SIG-M5 treated with dmso at 0.1 percent for 504 hours (cell line): ENCODE measurements at regions not wholly inside any gene's neighbourhood (a gene's known extent, or its start where the extent isn't known, plus 50 kb on each side); places are given as distances from the start of the nearest gene placed in this dataset.

Source experiments
- DNase-seq: peaks from one replicate; lab custom pipeline; 2025; ENCODE audit not compliant: unreplicated experiment; lab: John Stamatoyannopoulos, UW

DNA sequence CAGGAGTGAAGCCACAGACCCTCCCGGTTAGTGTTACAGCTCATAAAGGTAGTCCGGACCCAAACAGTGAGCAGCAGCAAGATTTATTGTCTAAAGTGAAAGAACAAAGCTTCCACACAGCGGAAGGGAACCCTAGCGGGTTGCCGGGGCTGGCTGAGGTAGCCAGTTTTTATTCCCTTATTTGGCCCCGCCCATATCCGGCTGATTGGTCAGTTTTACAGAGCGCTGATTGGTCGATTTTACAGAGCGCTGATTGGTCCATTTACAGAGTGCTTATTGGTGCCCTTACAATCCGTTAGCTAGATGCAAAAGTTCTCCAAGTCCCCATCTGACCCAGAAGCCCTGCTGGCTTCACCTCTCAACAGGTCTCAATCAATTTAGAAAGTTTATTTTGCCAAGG, 126.0 kb upstream of the RFC3 start:
- DNase-seq: no peak

DNA sequence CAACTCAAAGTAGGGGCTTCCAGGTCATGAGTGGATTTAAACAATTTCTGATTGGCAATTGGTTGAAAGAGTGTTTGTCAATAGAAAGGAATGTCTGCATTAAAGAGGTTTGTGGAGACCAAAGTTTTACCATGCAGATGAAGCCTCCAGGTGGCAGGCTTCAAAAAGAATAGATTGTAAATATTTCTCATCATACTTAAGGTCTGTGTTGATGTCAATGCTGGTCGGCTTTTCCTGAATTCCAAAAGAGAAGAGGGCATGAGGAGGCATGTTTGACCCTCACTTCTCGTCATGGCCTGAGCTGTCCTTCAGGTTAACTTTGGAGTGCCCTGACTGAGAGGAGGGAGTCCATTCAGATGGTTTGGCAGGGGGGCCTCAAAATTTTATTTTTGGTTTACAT, 125.4 kb upstream of the RFC3 start:
- no peak for DNase-seq

GRCh38 chr13:33694546-33694945, 123.4 kb upstream of the RFC3 start:
- no peak for DNase-seq

GRCh38 chr13:33696530-33696929, 121.4 kb upstream of the RFC3 start:
- DNase-seq: no peak

GRCh38 chr13:33697926-33698325, 120.0 kb upstream of the RFC3 start:
- DNase-seq: no peak

DNA sequence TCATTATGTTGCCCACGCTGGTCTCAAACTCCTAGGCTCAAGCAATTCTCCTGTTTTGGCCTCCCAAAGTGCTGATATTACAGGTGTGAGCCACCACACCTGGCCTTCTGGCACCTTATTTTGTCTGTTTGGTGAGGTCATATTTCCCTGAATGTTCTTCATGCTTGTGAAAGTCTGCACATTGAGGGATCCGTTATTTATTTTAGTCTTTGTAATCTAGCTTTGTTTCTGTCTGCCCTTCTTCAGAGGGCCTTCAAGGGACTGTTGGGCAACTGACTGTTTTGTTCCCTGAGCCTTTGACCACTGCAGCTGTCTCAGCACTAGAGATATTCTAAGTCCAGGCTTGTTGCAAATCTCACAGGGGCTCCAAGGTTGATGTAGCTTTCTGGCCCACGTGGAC, 110.5 kb upstream of the RFC3 start:
- no peak for DNase-seq

GRCh38 chr13:33710924-33711323, 107.0 kb upstream of the RFC3 start:
- no peak for DNase-seq

- no peak for DNase-seq
Measured at GRCh38 chr13:33711436-33711835, 106.5 kb upstream of the RFC3 start.

- DNase-seq: no peak
Measured at GRCh38 chr13:33717775-33718174, 100.2 kb upstream of the RFC3 start.

DNA sequence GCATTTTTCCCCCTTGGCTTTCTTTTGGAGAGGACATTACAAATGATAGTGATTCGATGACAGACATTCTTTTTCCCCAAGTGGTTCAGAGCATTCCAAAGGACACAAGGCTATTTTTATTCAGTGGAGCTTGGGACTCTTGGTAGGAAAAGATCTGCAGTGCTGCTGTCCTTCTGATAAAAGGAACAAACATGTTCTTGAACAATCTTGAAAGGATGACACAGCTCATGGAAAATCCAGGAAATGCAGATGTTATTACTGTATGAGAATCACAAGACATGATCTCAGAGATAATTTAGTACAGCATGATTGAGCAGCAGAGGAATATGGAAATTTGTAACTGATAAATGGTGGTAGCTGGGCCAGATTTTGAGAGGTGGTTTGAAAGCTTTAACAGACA, 96.2 kb upstream of the RFC3 start:
- no peak for DNase-seq

DNA sequence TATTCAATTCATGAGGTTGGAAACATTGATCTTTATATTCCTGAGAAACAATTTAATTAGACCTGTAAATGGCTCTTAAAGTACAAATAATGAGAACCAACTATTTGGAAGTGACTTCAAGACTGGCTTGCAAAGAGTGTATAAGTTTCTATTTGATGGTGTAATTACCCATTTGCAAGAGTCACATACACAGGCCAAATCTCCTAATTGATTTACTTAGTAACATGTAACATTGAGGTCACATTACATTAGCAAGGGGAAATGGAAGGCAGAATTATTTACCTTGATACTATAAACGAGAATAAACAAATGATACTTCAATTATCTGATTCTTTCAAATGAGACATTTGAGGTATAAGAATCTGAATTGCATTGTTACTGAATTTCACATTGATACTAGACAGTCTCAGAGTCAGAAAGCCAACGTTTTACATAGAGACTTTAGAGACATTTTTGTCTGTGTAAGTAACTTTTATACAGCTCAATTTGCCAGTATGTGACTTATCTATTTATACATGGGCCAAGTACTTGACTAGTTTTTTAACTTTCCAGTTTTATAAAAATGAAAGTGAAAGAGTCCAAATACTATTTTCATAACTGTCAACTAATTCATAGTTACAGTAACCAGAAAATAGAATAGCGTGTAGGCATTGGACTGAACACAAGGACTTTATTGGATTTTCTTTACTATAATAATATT, 95.6 kb upstream of the RFC3 start:
- no peak for DNase-seq

DNA sequence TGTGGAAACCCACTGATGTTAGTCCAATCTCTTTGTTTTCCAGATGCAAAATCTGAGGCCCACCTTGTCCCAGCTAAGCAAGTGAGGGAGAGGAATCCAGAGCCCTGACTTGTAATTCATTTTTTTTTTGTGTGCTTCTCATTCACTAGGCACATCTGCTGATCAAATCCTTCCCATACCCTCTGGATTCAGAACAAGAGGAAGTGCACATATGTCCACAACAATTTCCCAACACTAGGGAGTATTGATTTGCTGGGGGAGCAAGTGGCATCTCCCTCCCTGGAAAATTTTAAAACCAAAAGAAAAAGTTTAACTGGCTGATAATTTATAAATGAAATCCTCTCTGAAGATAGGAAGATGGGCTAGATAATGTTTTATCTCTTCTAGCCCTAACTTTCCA, 94.6 kb upstream of the RFC3 start:
- DNase-seq: no peak

- peak; percentile 77 for DNase-seq
Measured at GRCh38 chr13:33723772-33724435, 94.0 kb upstream of the RFC3 start.

DNA sequence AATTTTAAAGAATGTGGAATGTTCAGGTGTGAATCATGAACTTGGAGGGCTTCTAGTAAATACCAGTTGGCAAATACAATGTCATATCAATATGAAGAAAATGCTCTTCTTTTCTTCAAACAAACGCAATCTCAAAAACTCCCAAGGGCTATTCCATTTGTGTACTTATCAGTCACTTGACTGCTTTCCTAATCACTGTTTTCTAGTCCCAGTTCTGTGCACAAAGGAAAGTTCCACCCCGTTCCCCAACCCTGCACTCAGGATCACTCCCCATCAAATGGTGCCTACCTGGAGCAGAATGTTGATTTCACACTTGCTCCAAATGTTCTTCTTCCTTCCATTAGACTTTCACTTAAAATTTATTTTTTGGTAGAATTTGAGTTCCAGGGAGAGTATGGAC, 92.6 kb upstream of the RFC3 start:
- no peak for DNase-seq

DNA sequence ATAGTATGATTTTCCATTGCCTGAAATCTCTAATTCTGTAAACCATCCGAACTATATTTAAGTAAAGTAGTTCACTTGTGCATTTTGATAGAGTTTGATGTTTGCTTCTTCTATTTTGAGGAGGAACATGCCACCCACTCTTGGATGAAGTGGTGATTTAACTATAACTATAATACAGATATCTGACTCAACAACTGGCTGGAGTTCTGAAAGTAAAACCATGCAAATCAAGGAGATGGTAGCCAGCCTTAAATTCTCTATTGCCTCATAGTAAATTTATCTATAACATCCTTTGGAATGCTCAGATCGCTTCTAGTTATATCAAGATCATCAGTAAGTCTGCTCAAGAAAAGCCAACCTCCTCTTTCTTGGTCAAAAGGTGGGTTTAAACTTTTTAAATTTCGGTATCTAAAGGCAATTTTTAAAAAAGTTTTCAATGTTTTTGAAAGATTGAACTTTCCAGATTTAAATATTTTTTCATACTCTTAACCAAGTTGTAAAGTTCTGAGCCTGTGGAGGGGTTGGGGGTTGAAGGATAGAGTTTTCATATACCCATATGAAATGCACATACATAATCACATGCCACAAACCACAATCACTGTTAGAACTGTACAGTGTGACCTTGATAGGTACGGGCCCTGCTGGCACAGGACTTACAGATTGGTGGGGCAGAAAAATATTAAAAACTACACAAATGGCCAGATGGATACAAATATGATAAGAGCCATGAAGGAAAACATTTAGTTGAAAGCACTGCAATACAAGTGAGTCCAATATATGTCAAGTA, 90.5 kb upstream of the RFC3 start:
- DNase-seq: no peak

GRCh38 chr13:33728271-33729037, 89.5 kb upstream of the RFC3 start:
- peak; percentile 96 for DNase-seq

DNA sequence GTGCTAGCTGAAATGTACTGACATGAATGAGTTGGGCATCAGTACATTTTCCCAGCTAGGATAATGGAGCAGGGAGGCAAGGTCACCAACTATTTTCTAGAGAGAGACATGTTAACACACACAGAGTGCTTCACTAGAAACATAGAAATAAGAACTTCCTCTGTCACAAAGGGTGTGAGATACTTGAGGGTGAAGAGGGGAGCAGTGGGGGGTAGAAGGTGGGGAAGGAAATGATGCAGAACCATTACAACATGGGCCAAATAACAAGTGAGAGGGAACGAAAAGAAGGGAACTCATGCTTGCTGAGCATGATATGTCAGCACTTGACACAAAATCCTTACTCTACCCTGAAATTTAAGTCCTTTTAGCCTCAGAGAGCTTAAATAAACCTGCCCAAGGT, 87.8 kb upstream of the RFC3 start:
- peak; percentile 90 for DNase-seq

GRCh38 chr13:33730619-33731018, 87.3 kb upstream of the RFC3 start:
- peak; percentile 25 for DNase-seq

DNA sequence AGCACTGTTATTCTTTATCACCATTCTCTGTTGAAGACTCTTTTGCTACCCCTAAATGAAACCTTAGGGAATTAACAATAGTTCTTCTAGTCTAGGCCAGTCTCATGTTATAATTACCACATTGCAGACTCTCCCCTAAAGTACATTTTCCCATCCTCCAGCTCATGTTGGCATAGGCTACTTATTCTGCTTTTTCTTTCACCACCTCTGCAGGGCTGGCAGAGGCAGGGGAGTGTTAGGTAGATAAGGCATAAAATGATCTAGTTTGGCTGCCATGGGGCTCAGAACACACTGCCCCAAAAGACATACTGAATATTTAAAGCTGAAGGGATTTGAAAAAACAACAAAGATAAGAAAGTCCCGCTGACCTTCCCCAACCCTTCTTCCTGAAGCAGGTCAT, 82.7 kb upstream of the RFC3 start:
- DNase-seq: no peak

DNA sequence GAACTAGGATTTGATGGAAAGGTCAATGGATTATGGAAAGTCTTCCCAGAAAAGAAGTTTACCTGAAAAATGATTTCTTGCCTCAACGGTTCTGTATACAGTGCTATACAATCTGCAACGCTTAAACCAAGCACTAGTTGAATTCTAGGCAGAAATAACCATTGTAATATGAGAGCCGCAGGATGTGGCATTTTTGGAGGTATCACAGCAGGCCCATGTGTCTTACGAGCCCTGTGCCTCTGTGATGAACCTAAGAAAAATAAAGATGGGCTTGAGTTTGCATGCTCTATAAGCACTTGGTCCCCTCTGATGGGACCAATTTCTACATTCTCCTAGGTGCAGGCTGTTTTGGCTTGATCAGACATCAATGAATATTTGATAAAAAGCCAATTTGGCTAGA, 78.7 kb upstream of the RFC3 start:
- DNase-seq: no peak

DNA sequence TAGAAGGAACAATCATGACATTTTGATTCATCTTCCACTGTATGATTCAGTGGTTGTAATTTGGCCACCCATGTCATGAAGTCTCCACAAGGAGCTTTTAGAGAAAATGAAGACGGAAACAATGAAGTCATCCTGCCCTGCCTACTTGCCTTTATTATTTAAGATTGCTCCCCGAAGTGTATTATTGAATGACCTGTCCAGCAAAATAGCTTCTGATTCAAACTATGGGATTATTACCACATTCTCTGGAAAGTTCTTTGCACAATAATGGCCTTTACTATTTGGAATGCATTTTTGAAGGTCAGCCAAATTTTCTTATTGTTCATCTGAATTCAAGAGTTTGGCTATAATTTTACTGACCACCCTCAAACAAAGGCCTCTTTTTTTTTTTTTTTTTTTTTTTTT, 77.8 kb upstream of the RFC3 start:
- DNase-seq: no peak
